DMS53 (cell line): ENCODE measurements at regions not wholly inside any gene's neighbourhood (a gene's known extent, or its start where the extent isn't known, plus 50 kb on each side); places are given as distances from the start of the nearest gene placed in this dataset.

Experiments used
- DNase-seq: peaks from one replicate; lab custom pipeline; 2025; lab: John Stamatoyannopoulos, UW

DNA sequence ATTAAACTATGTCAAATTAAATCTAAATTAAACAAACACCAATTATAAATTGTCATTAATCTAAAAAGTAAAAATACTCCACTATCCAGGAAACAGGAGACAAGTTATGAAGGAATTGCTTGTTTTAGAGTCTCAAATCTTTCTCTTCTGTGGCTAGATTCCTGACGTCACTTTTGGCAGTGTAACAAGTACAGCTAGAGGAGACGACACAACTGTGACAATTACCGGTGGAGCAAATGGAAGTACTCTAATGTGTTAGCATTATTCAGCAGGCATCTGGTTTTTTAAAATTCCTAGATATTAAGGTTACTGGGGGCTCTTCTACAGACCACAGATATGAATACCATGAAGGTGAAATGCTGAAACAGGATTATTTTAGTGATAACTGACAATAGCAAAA is 1042.7 kb downstream of the EPHA7 start:
- no peak for DNase-seq

DNA sequence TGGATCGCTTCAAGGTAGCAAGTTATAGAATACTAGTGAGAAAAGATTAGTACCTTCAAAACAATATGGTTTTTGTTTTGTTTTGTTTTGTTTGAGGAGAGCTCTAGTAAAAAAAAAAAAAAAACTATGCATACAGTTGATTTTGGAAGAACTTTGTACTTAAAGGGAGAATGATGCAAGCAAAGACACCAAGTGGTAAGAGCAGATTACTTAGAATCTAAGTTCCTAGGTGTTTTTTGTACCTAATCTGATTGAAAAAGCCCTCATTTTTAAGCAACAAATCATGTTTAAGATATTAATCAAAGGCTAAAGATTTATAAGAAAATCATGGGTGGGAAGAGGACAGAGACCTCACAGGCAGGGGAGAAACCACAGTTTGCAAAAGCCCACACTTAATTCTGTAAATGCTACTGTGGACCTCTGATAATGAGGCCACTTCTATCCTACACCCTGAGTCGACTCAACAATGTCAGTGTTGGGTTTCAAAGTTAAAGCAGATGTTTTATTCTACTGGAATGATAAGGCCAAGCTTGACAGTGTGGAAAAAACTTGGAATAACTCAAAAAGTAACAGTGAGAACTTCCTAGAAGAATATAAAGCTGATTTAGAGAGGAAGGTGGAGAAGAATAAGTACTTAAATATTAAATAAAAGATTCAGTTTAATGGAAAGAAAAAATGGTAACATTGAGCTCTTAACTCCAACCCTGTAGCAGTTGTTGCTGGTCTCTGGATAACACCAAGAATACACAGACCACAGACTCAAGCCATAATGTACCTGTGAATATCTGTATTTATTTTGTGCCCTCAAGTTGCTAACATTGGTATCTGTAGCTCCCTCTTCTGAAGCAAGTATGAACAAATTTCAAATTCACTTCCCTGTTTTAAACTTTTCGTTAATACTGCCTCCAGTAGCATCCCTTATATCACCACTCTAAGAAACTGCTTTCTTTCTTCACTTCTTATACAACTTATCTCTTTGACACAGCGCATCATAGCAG is 1047.8 kb downstream of the EPHA7 start:
- DNase-seq, result no peak

DNA sequence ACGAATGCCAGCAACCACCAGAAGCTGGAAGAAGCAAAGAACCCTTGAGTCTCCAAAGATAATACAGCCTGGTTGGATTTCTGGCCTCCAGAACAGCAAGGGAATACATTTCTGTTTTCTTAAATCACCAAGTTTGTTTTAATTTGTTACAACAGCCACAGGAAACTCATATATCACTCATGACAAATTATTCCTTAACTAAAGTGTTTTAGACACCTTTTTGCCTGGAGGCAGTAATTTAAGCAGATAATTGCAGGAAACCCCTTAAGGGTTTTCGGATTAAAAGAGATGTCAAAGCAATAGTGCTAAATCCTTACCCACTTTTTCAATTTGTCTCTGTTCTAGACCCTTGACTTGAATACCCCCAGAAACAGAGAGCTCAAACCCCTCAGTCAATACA is 1050.0 kb downstream of the EPHA7 start:
- no peak for DNase-seq

DNA sequence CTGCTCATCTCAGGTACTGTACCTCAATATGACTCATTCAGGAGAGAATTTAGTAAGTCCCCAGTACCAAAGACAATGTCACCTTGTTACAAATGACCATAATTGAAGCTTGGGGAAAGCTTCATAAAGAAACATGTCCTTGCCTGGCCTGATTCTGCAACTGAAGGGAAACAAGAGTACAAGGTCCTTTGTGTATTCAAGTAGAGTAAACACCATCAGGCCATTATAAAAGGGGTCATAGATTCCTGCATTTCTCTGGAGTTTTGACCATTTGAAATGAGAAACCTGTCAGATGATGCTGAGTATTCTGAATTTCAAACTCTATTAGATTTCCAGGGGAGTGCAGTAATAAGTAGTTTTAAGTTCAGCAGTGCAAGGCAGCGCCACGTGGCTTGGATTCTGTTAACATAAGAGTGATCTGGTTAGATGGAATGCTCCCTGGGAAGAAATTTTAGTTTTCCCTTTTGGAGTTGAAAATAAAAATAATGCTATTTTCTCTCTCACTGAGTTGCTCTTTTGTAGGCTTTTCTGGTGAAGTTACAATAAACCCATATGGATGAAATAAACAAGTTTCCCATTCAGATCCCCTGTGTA is 1054.3 kb downstream of the EPHA7 start:
- peak; percentile 23 for DNase-seq

DNA sequence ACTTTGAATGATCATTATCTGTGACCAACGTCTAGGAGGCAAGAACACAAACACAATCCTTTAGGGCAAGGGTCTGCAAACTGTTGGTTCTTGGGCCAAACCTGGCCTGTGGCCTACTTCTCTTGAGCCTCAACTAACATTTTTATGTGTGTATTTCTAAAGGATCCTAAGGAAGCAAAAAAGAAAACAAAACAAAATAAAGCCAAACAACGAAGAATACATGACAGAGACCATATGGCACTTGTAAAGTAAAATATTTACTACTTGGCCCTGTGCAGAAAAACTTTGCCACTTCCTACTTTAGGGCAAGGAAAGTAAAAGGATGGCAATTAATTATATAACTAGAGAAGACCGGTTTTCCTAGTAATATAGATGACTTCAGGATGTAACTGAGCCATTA is 1056.2 kb downstream of the EPHA7 start:
- DNase-seq, result no peak

DNA sequence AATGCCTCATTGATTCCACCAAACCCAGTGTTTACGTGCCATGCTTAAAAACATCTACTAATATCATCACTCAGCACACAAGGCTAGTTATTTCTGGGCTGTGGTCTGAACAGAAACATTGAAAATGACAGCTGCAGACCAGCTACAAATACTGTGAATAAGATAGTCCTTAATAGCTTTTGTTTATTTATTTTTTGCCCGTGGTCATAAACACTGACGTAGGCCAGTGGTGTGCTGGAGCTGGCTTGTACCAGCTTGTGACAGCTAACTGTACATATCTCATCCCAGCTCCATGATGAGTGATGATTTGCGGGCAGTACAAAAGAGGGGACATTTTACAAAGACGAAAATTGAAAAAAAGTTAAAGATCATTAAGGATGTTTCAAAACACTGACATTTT is 1057.0 kb downstream of the EPHA7 start:
- no peak for DNase-seq

DNA sequence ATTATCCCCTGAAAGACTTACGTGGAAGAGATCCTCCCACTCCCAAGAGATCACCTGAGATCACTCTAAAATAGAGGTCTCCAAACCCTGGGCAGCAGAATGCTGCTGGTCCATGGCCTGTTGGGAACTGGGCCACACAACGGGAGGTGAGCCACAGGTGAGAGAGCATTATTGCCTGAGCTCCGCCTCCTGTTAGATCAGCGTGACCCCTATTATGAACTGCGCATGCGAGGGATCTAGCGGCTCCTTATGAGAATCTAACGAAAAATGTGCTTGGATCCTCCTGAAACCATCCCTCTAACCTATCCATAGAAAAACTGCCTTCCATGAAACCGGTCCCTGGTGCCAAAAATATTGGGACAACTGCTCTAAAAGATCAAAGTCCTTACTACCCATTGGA is 1057.4 kb downstream of the EPHA7 start:
- no peak for DNase-seq

DNA sequence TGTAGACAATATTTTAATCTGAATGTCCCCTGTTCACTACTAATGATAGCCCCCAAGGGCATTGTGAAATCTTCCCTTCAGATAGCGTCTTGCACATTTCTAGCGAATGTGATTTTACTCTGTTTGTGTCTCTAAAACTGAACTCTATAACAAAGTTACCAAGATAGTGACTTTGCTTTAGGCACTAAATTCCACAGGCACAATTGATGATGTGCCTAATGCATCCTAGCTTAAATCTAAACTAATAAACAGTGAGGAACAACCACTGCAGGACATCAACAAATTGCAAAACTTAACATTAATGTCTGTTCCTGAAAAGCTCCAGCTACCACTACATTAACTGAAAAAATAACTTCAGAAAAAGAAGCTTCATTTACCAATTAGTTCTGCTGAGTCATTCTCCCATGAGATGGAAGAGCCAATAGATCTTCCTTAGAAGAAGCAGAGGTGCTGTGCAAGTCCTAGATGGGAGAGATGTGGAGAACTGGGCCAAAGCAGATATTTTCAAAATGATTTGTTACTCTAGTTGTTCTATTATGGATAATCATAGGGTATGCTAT is 1065.0 kb downstream of the EPHA7 start:
- DNase-seq, result peak; percentile 6

DNA sequence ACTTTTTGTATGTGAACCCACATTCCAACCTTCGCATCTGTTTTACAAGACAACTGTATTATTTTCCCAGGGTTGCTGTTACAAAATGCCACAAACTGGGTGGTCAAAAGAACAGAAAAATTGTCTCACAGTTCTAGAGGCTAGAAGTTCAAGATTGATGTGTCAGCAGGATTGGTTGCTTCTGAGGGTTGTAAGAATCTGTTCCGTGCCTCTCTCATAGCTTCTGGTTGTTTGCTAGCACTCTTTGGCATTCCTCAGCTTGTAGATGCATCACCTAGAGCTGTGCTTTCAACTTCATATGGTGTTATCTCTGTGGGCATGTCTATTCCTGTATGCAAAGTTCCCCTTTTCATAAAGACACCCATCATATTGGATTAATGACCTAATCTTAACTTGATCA is 1067.2 kb downstream of the EPHA7 start:
- DNase-seq, result no peak

DNA sequence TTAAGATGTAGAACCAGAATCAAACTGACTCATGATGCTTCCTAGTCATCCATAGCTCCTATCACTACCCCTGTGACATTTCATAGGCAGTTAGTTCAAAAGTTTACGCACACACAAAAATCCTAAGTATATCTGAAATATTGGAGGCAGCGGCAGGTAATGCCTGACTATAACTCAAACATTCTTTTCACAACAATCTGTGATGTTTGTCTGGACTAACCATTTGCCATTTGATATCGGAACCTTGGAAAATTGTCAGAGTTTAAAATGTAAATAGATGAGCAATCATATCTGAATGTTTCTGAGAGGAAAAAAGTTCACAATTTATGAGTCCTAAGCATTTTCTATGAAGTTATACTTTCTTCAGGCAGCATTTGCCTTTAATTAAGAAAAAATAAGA is 1078.2 kb downstream of the EPHA7 start:
- DNase-seq, result no peak

DNA sequence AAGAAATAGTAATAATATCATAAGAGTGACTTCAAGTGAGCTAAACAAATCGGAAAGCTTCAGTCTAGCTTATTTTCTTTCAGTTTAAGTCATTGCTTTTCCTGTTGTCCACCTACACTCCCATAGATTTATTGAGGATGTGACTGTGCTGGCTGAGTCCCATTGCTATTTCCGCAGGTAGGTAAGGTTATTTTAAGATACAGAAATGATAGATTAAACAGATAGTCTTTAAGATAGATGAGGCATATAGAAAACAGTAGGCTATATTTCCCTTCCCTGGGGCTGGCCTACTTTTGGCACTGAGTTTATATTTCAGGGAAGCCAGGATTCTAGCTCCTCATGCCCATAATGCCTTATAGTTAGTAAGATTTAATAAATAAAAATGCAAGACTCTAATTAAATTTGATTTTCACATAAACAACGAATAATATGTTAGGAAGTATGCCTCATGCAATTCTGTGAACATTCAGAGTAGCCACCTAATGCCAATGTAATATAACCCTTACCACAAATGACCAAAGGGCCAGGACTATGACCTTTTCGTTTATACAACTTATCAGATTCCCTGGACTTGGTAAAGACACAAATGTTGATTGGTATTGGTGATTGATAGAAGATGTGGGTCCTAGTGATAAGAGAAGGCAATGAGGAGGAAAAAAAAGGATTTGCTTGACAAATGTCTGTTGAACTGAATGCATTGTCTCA is 1079.3 kb downstream of the EPHA7 start:
- no peak for DNase-seq

DNA sequence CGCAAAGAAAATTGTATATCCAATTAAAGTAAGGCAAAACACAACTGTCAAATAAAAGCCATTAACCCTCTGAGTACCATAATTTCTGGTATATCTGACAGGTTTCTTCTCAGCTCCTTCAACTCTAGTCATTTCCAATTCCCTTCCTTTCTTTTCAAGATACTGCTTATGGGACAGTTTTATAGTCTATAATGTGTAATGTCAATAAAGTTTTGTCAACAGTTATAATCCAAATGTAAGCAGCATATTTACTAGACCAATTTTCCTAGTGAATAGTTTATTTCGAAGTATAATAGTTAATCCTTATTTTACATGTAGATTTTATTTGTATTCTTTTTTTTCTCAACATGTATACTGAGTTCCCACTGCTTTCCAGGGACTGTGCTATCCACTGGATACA is 1081.8 kb downstream of the EPHA7 start:
- no peak for DNase-seq

DNA sequence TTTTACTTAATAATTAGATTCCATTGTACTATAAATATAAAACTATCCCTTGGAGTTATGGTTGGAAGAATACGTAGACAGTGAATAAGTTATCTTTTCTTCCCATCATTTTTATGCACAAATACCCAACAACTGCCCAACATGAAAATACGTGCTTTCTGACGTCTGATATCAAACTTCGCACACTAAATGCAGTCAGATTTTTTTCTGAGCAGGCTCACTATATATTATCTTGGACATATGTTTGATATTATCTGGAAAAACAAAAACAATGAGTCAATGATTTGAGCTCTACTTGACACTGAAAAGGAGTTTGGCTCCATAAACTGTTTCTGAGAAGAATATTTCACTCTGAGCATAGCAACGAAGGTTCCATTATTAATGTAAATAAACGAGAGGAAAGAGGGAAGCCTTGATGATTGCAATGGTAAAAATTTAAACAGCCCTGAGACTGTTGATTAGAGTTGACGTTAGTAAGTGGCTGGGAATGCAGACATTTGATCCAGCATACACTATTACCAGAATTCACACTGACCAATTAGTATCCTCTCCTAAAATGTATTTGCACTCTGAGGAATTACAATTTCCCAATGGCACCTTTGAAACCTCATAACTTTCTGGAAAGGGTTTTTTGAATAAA is 1090.0 kb downstream of the EPHA7 start:
- DNase-seq, result no peak

DNA sequence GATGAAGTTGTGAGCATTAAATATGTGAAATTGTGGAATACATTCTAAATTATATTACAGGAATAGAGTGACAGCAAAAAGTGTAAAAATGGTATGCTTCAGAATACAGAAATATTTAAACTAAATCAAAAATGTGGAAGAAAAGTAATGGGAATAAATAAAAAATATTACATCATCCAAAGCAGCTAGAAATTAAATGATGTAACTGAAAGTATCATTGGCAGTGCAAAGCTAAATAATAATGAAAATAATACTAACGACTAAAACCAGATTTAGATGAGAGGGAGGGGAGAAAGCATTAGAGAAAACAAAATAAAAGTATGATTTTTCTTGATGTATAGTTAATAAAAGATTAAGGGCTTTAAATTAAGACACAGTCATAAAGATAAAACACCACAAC is 1104.0 kb downstream of the EPHA7 start:
- no peak for DNase-seq

DNA sequence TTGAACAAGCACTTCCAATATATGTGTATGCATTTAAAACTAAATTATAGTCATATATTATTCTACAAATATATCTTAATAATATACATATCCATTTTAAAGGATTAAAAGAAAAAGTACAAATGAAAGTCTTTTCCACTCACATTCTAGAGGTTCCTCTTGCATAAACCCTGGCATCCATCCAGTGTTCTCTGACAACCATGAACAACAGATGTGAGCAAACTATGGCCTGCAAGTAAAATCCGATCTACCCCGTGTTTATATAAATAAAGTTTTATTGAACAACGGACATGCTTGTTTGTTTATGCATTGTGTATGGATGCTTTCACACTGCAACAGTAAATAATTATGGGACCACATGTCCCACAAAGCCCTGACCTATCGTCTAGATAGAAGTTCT is 1122.3 kb downstream of the EPHA7 start:
- DNase-seq, result peak; percentile 12

DNA sequence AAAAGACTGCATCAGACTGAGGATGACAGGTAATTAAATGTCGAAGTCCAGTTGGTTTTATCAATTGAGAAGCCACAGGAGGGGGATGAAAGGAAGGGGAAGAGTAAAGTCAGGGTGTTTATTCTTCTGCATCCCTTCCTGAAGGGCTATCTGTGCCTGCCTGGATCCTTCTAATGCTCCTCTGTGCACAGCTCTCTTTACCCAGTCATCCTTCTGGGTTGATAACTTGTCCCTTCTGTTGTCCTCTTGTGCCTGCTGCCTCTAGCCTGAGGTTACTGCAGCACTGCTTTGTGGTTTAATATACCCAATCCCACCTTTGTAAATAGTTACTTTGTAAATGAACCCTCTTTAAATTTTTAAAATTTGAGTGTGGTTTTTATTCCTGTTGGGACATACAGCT is 1127.3 kb downstream of the EPHA7 start:
- peak; percentile 7 for DNase-seq

DNA sequence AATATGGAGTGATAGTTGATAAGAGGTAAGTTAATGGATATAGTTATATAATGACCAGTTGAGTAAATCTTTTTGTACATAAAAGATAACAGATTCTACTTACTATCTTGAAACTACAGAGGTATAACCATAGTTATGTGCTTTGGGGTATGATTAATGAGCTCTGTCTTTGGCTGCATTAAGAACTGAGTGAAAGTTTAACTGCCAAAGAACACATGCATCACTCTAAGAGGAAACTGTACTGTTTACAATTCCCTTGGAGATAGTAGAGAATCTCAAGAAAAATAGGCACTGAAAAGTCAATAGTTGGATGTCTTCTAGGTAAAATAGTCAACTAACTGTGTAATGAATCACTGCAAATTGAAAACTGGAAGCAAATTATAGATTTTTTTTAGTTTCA is 1129.5 kb downstream of the EPHA7 start:
- no peak for DNase-seq

DNA sequence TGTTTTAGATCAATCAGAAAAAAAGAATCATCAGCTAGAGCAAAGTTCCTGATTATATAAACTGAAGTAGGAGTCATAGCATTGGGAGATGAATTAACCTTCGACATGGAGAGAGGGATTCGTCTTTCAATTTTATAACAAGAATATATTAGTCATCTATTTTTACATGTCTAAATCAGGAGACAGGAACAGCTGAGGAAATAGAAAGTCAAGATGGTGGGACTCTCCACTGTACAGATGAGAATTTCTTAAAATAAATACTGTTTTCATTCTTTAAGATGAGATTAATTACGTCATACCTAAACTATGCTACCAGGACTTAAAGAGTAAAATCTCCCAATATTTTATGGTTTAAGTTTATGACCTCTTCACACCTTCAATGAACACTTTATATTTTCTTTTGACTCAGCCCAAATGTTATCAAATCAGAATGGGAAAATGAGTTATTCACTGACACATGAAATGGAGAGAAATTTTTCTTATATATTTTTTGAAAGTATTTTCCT is 1137.7 kb downstream of the EPHA7 start:
- no peak for DNase-seq

DNA sequence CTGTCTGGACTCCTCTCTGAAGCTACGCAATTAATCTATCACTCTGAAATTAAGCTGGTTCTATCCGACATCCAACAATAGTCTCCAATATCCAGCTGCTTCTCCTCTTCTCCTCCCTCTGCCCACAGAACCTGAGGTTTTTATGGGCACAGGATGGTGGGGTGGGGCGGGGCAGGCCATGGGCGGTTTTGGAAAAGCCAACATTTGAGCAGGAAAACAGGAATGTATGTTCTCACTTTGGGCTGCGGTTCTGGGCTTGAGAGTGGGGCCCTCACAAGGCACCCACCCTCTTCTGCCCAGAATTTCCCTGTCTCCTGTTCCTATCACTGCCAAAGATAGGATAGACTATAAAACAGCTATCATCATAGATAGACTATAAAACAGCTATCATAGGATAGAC is 1144.2 kb downstream of the EPHA7 start:
- DNase-seq, result no peak

DNA sequence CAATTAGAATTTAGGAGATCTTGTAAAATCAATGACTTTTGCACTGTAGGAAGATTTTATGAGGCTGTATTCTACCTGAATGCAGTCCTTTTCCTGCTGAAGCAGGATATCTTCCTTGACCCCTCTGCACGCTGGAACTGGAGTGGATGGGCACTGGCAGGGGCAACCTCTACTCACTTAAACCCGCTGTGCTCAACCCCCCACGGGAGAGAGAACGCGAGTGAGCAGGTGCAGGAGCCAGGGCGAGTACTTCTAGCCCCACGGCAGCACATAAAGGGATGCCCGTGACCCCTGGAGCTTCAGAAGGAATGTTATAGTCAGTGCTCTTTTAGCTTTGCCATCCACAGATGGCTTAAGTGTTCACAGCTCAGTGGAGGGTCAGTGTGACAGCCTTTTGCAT is 1144.8 kb downstream of the EPHA7 start:
- no peak for DNase-seq

DNA sequence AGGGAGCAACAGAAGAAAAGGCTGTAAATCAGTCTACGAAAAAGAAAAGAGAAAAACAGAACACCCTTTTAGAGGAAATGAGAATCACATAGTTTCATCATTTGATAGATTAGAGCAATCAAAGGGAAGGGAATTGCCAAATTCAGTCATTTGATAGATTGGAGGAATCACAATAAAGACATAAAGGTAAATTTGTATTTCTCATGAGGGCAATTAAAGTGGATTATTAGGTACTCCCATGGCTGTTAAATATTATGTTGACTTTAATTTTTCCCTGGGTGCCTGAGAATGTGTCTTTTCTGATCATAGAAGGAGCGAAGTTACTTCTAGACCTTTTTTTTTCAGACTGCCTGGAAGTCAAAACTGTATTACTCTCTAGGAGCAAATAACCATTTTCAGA is 1145.7 kb downstream of the EPHA7 start:
- DNase-seq, result no peak

DNA sequence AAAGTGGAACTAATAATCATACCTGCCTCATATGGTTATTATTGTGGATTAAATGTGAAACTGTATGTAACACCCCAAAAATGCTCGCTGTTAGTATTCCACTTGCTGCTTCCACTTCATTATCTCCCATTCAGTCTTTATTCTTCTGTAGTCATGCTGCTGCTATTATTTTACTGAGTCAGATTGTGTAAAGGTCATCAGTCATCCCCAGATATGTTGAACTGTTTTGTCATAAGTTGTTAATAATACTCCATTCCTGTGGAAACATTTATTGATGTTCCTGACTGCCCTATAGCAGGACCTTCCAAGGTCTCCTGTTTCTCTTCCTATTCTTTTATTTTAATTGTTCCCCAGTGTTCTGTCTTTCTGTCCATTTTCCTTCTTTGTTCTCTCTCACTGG is 1148.3 kb downstream of the EPHA7 start:
- DNase-seq, result no peak
